Activated naive CD8-positive, alpha-beta T cell treated with anti-CD3 and anti-CD28 coated beads, Interleukin-2, amount 50 U/mL, for 16 hours (primary cell): ENCODE measurements at regions not wholly inside any gene's neighbourhood (a gene's known extent, or its start where the extent isn't known, plus 50 kb on each side); places are given as distances from the start of the nearest gene placed in this dataset.

ENCODE experiments used
- DNase-seq: peaks from one replicate; pipeline ENCODE4 v3.0.0-alpha.2; 2020; ENCODE audit warnings: low read depth, low spot score

- no peak for DNase-seq
Observed at GRCh38 chr2:128808462-128809258, 490.0 kb upstream of the HS6ST1 start.

GRCh38 chr2:128809259-128809636 is 490.6 kb upstream of the HS6ST1 start:
- DNase-seq: no peak

- no peak for DNase-seq
Observed at GRCh38 chr2:128809880-128810279, 491.2 kb upstream of the HS6ST1 start.

- DNase-seq: no peak
Observed at GRCh38 chr2:128812183-128812940, 493.7 kb upstream of the HS6ST1 start.

- no peak for DNase-seq
Observed at GRCh38 chr2:128813352-128814034, 494.8 kb upstream of the HS6ST1 start.

GRCh38 chr2:128815248-128815647 is 496.6 kb upstream of the HS6ST1 start:
- no peak for DNase-seq

GRCh38 chr2:128817171-128817570 is 498.5 kb upstream of the HS6ST1 start:
- no peak for DNase-seq

GRCh38 chr2:128817813-128818212 is 499.1 kb upstream of the HS6ST1 start:
- no peak for DNase-seq

GRCh38 chr2:128818248-128818647 is 499.6 kb upstream of the HS6ST1 start:
- no peak for DNase-seq

GRCh38 chr2:128818704-128819491 is 500.2 kb upstream of the HS6ST1 start:
- no peak for DNase-seq

- DNase-seq: no peak
Observed at GRCh38 chr2:128820452-128820851, 501.8 kb upstream of the HS6ST1 start.

- DNase-seq: no peak
Observed at GRCh38 chr2:128821010-128821409, 502.3 kb upstream of the HS6ST1 start.

GRCh38 chr2:128832946-128833663 is 514.4 kb upstream of the HS6ST1 start:
- no peak for DNase-seq

- no peak for DNase-seq
Observed at GRCh38 chr2:128833664-128834027, 515.0 kb upstream of the HS6ST1 start.

GRCh38 chr2:128834207-128834879 is 515.7 kb upstream of the HS6ST1 start:
- no peak for DNase-seq

- DNase-seq: no peak
Observed at GRCh38 chr2:128834880-128835252, 516.2 kb upstream of the HS6ST1 start.

- DNase-seq: no peak
Observed at GRCh38 chr2:128835342-128835855, 516.7 kb upstream of the HS6ST1 start.

GRCh38 chr2:128835974-128836373 is 517.3 kb upstream of the HS6ST1 start:
- no peak for DNase-seq

GRCh38 chr2:128836559-128837100 is 518.0 kb upstream of the HS6ST1 start:
- no peak for DNase-seq

GRCh38 chr2:128838244-128838643 is 519.6 kb upstream of the HS6ST1 start:
- no peak for DNase-seq
